HCT116 (cell line): ENCODE measurements at regions not wholly inside any gene's neighbourhood (a gene's known extent, or its start where the extent isn't known, plus 50 kb on each side); places are given as distances from the start of the nearest gene placed in this dataset.

Experiments used
- ATAC-seq: fragments of 200-7000 bp; cut with Tn5 transposase; 2 replicates; pipeline ENCODE4 v1.9.1; 2020; ENCODE audit warnings: mild to moderate bottlenecking, moderate library complexity
- BruUV-seq: library from RNA; stranded (reverse); fragments of 400-500 nt; replicated peaks from 2 replicates; lab custom pipeline; 2021; lab: Mats Ljungman, UMichigan
- CTCF ChIA-PET: fragments of 300-600 bp; sonication (Branson Sonifier 250); formaldehyde crosslinking; loops from one replicate; lab custom pipeline; 2021; ENCODE audit warnings: antibody characterized with exemption; lab: Charles Lee
- POLR2A ChIA-PET: fragments of 300-600, 350-600 bp; sonication (Branson Sonifier 250); formaldehyde crosslinking; loops from one replicate; lab custom pipeline; 2021; ENCODE audit warnings: antibody characterized with exemption; lab: Charles Lee
- RAD21 ChIA-PET, 2 experiments: fragments of 300-600 bp; sonication (Branson Sonifier 250); formaldehyde crosslinking; loops; one replicate each; lab custom pipeline; 2023; ENCODE audit warnings: low total read pairs in 2 of 2; ENCODE audit not compliant: uncharacterized antibody in 2 of 2, unreplicated experiment in 2 of 2, low non-redundant PET in 1 of 2; lab: Charles Lee
- DNase-seq: peaks from one replicate; pipeline ENCODE4 v3.0.0-alpha.2; 2010; ENCODE audit warnings: low read depth, low spot score
- H2AFZ ChIP-seq: fragments of 200-600 bp; shearing (Covaris generic), sonication (generic); 2 replicates; pipeline ENCODE4 v1.6.1; 2017; ENCODE audit warnings: low read depth, mixed run types, mixed read lengths, antibody characterized with exemption, low read length; ENCODE audit not compliant: poor library complexity, severe bottlenecking
- H3K27ac ChIP-seq: 2 replicates; pipeline ENCODE4 v1.5.1; 2012; ENCODE audit warnings: low read depth, low read length
- H3K27me3 ChIP-seq: fragments of 200-600 bp; sonication (generic); 2 replicates; pipeline ENCODE4 v1.6.1; 2016; ENCODE audit warnings: mixed run types, low read length, mixed read lengths; ENCODE audit not compliant: insufficient read depth
- H3K36me3 ChIP-seq, 2 experiments: fragments of 200-500 bp in 1 of 2; fragments of 200-600 bp in 1 of 2; sonication (Bioruptor generic) in 1 of 2; sonication (generic) in 1 of 2; 2 replicates each; pipeline versions ENCODE4 v1.5.1 to v1.6.1; 2014 to 2016; ENCODE audit warnings: low read length in 2 of 2, inconsistent platforms in 1 of 2, mixed read lengths in 1 of 2, mixed run types in 1 of 2; ENCODE audit not compliant: insufficient read depth in 2 of 2, control insufficient read depth in 1 of 2
- H3K4me1 ChIP-seq, 2 experiments: fragments of 200-600 bp in 1 of 2; sonication (generic) in 1 of 2; 2 replicates each; pipeline versions ENCODE4 v1.5.1 to v1.6.1; 2012 to 2017; ENCODE audit warnings: low read length in 2 of 2, inconsistent platforms in 1 of 2, mild to moderate bottlenecking in 1 of 2, mixed read lengths in 1 of 2, mixed run types in 1 of 2, moderate library complexity in 1 of 2; ENCODE audit not compliant: insufficient read depth in 2 of 2, control insufficient read depth in 1 of 2
- H3K4me2 ChIP-seq: fragments of 200-600 bp; sonication (generic); 2 replicates; pipeline ENCODE4 v1.6.1; 2017; ENCODE audit warnings: mixed run types, low read length, mixed read lengths
- H3K4me3 ChIP-seq, 2 experiments: fragments of 200-600 bp in 1 of 2; sonication (generic) in 1 of 2; replicated peaks in 1 of 2; 2 replicates each; pipeline ENCODE4 v1.5.1; 2011 to 2016; ENCODE audit warnings: low read length in 2 of 2, control low read depth in 1 of 2, low read depth in 1 of 2, mild to moderate bottlenecking in 1 of 2, mixed read lengths in 1 of 2, mixed run types in 1 of 2
- H3K79me2 ChIP-seq: fragments of 200-600 bp; sonication (generic); 2 replicates; pipeline ENCODE4 v1.6.1; 2017; ENCODE audit warnings: mild to moderate bottlenecking, mixed run types, low read length, moderate library complexity, mixed read lengths; ENCODE audit not compliant: insufficient read depth
- H3K9ac ChIP-seq: fragments of 200-600 bp; sonication (generic); 2 replicates; pipeline ENCODE4 v1.6.1; 2016; ENCODE audit warnings: low read length, mixed read lengths
- H3K9me2 ChIP-seq: fragments of 200-600 bp; sonication (generic), shearing (Covaris generic); 2 replicates; pipeline ENCODE4 v1.6.1; 2017; ENCODE audit warnings: mixed run types, mild to moderate bottlenecking, moderate library complexity; ENCODE audit not compliant: insufficient read depth
- H3K9me3 ChIP-seq, 2 experiments: fragments of 200-500 bp in 1 of 2; fragments of 200-600 bp in 1 of 2; sonication (Bioruptor generic) in 1 of 2; sonication (generic) in 1 of 2; 2 replicates each; pipeline ENCODE4 v1.6.1; 2014 to 2017; ENCODE audit warnings: low read length in 2 of 2, mixed read lengths in 2 of 2, inconsistent platforms in 1 of 2, low read depth in 1 of 2, mild to moderate bottlenecking in 1 of 2, mixed run types in 1 of 2, moderate library complexity in 1 of 2; ENCODE audit not compliant: control insufficient read depth in 1 of 2, insufficient read depth in 1 of 2
- H4K20me1 ChIP-seq: fragments of 200-600 bp; sonication (generic), shearing (Covaris generic); 2 replicates; pipeline ENCODE4 v1.6.1; 2017; ENCODE audit warnings: mixed run types, mild to moderate bottlenecking, moderate library complexity; ENCODE audit not compliant: insufficient read depth
- CBX3 ChIP-seq: IDR thresholded peaks from 2 replicates; pipeline ENCODE4 v1.6.1; 2012; ENCODE audit warnings: low read depth
- CEBPB ChIP-seq: IDR thresholded peaks from 2 replicates; pipeline ENCODE4 v1.6.1; 2012; ENCODE audit warnings: low read depth
- CTCF ChIP-seq, 3 experiments: fragments of 200-600 bp in 1 of 3; sonication (generic) in 1 of 3; IDR thresholded peaks in 2 of 3; conservative IDR thresholded peaks in 1 of 3; 2 replicates each; pipeline ENCODE4 v1.5.1; 2012 to 2017; ENCODE audit warnings: low read depth in 2 of 3, low read length in 2 of 3, antibody characterized with exemption in 1 of 3, borderline replicate concordance in 1 of 3, control low read depth in 1 of 3, mild to moderate bottlenecking in 1 of 3, mixed read lengths in 1 of 3, mixed run types in 1 of 3, moderate library complexity in 1 of 3; ENCODE audit not compliant: insufficient read depth in 1 of 3
- EGR1 ChIP-seq: IDR thresholded peaks from 2 replicates; pipeline ENCODE4 v1.6.1; 2012; ENCODE audit warnings: low read depth
- ELF1 ChIP-seq: IDR thresholded peaks from 2 replicates; pipeline ENCODE4 v1.6.1; 2012; ENCODE audit warnings: low read depth, borderline replicate concordance
- EZH2 ChIP-seq: fragments of 200-600 bp; sonication (generic); IDR thresholded peaks from 2 replicates; pipeline ENCODE4 v1.6.1; 2017; ENCODE audit warnings: antibody characterized with exemption, mixed run types
- EZH2phosphoT487 ChIP-seq: fragments of 200-600 bp; IDR thresholded peaks from 2 replicates; pipeline ENCODE4 v1.6.1; 2018; ENCODE audit warnings: antibody characterized with exemption, borderline replicate concordance
- FOSL1 ChIP-seq: IDR thresholded peaks from 2 replicates; pipeline ENCODE4 v1.6.1; 2012; ENCODE audit warnings: low read depth
- JUND ChIP-seq: IDR thresholded peaks from 2 replicates; pipeline ENCODE4 v1.6.1; 2012
- POLR2A ChIP-seq: IDR thresholded peaks from 2 replicates; pipeline ENCODE4 v1.7.0; 2011; ENCODE audit warnings: borderline replicate concordance; ENCODE audit not compliant: insufficient read depth, insufficient read length; ENCODE audit errors: extremely low read depth
- POLR2AphosphoS5 ChIP-seq: IDR thresholded peaks from 2 replicates; pipeline ENCODE4 v1.6.1; 2011; ENCODE audit warnings: mild to moderate bottlenecking, low read depth, low read length, moderate library complexity
- REST ChIP-seq: IDR thresholded peaks from 2 replicates; pipeline ENCODE4 v1.6.1; 2012; ENCODE audit warnings: low read depth
- SIN3A ChIP-seq: IDR thresholded peaks from 2 replicates; pipeline ENCODE4 v1.6.1; 2012; ENCODE audit warnings: low read depth
- SP1 ChIP-seq: IDR thresholded peaks from 2 replicates; pipeline ENCODE4 v1.6.1; 2012; ENCODE audit warnings: low read depth
- SRF ChIP-seq: IDR thresholded peaks from 2 replicates; pipeline ENCODE4 v1.6.1; 2012; ENCODE audit warnings: low read depth
- TCF7L2 ChIP-seq: IDR thresholded peaks from 2 replicates; pipeline ENCODE4 v1.7.0; 2011; ENCODE audit warnings: borderline replicate concordance, inconsistent platforms; ENCODE audit not compliant: insufficient read depth, insufficient read length; ENCODE audit errors: extremely low read depth
- YY1 ChIP-seq: IDR thresholded peaks from 2 replicates; pipeline ENCODE4 v1.6.1; 2011; ENCODE audit warnings: low read length, low read depth, moderate library complexity, mild to moderate bottlenecking; ENCODE audit not compliant: insufficient replicate concordance; ENCODE audit errors: extremely low read depth
- intact Hi-C: fragments of 100-400 bp; cut with micrococcal nuclease; formaldehyde crosslinking; loops from 2 replicates; pipeline ENCODE4 v1.10.0; 2022
- TF ChIP-seq, protein P1 (sequence below): IDR thresholded peaks from 2 replicates; pipeline ENCODE4 v1.6.1; 2012
- TF ChIP-seq, protein P2 (sequence below): IDR thresholded peaks from 2 replicates; pipeline ENCODE4 v1.6.1; 2012
- TF ChIP-seq, protein P3 (sequence below): IDR thresholded peaks from 2 replicates; pipeline ENCODE4 v1.6.1; 2011; ENCODE audit warnings: mild to moderate bottlenecking, low read length, moderate library complexity; ENCODE audit not compliant: insufficient replicate concordance; ENCODE audit errors: extremely low read depth

DNA sequence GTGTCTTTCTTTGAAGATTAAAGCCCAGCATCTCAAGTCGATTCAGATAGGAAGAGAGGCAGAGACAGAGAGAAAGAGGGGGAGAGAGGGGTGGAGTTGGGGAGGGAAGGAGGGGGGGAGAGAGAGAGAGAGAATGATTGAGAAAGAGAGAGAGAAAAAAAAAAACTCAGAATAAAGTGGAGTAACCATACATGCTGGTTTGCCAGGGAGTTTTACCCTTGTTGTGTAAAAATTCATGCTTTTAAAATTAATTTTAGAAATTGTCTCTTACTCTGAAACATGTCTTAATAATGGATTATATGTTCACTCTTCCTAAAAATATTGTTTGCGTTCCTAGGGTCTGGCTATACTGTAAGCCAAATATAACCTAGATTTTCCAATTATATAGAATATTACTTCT lies 908.5 kb downstream of the DSC3 start:
- H3K9me2 ChIP-seq = no peaks in the 10 kb centered on the region
- no peaks in the 10 kb centered on the region for H4K20me1 ChIP-seq
- H3K9ac ChIP-seq = no peak overlapping the region
- intact Hi-C loops = no loop called here
- H3K9me3 ChIP-seq = no peaks in the 10 kb centered on the region
- H3K4me2 ChIP-seq = no peak overlapping the region
- POLR2A ChIA-PET = no interaction called here
- H2AFZ ChIP-seq = no peak overlapping the region
- no TSS peak for BruUV-seq
- H3K4me1 ChIP-seq = no peaks in the 10 kb centered on the region
- CTCF ChIA-PET = no interaction called here
- no peaks in the 10 kb centered on the region for H3K36me3 ChIP-seq
- ATAC-seq (no peak), DNase-seq (no peak)
- TF ChIP-seq, protein P1, sequence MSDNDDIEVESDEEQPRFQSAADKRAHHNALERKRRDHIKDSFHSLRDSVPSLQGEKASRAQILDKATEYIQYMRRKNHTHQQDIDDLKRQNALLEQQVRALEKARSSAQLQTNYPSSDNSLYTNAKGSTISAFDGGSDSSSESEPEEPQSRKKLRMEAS = no peak
- TF ChIP-seq CTCF (IDR thresholded peaks at IDR 0.05 in 2 of 3, conservative IDR thresholded peaks at IDR 0.05 in 1 of 3; ENCODE audit: borderline replicate concordance in 1 of 3, insufficient read depth in 1 of 3, low read depth in 2 of 3, low read length in 2 of 3) (no peak), CEBPB (no peak), POLR2AphosphoS5 (no peak), REST (no peak), YY1 (no peak), FOSL1 (no peak), SIN3A (no peak), TCF7L2 (no peak), ELF1 (no peak), JUND (no peak), EGR1 (no peak), POLR2A (no peak), SP1 (no peak), CBX3 (no peak), SRF (no peak), EZH2 (no peak), EZH2phosphoT487 (no peak)
- TF ChIP-seq, protein P2, sequence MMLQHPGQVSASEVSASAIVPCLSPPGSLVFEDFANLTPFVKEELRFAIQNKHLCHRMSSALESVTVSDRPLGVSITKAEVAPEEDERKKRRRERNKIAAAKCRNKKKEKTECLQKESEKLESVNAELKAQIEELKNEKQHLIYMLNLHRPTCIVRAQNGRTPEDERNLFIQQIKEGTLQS = no peak
- TF ChIP-seq, protein P3, sequence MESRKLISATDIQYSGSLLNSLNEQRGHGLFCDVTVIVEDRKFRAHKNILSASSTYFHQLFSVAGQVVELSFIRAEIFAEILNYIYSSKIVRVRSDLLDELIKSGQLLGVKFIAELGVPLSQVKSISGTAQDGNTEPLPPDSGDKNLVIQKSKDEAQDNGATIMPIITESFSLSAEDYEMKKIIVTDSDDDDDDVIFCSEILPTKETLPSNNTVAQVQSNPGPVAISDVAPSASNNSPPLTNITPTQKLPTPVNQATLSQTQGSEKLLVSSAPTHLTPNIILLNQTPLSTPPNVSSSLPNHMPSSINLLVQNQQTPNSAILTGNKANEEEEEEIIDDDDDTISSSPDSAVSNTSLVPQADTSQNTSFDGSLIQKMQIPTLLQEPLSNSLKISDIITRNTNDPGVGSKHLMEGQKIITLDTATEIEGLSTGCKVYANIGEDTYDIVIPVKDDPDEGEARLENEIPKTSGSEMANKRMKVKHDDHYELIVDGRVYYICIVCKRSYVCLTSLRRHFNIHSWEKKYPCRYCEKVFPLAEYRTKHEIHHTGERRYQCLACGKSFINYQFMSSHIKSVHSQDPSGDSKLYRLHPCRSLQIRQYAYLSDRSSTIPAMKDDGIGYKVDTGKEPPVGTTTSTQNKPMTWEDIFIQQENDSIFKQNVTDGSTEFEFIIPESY = no peak
- RAD21 ChIA-PET = no interaction called here
- no peak overlapping the region for H3K4me3 ChIP-seq
- H3K27ac ChIP-seq = no peak overlapping the region
- no peaks in the 10 kb centered on the region for H3K79me2 ChIP-seq
- no peaks in the 10 kb centered on the region for H3K27me3 ChIP-seq
